ENCODE measurements at regions not wholly inside any gene's neighbourhood (a gene's known extent, or its start where the extent isn't known, plus 50 kb on each side); places are given as distances from the start of the nearest gene placed in this dataset.

GRCh38 chr13:47841151-47841550, 159.9 kb downstream of the SUCLA2 start:
- TF ChIP-seq GATA2 (IDR thresholded peaks at IDR 0.05; ENCODE audit: low read depth, low read length) = no peak
- no peak for TF ChIP-seq GATA3 (IDR thresholded peaks at IDR 0.05; ENCODE audit: low read depth, low read length)
